ENCODE measurements at regions not wholly inside any gene's neighbourhood (a gene's known extent, or its start where the extent isn't known, plus 50 kb on each side); places are given as distances from the start of the nearest gene placed in this dataset.

GRCh38 chr6:100117680-100118079 is 123.7 kb upstream of the MCHR2 start:
- in situ Hi-C loops (cut with MboI; ENCODE audit: low sequenced_read_pairs, unreplicated experiment): loop anchor here (10.0 to 25.0 kb wide), 2 partner anchors 367 to 545 kb away; no protein-coding TSS in a partner anchor
- no peak for TF ChIP-seq CTCF (IDR thresholded peaks at IDR 0.05; ENCODE audit: borderline replicate concordance, control extremely low read depth, extremely low read depth, insufficient read depth, missing control alignments)
- DNase-seq (ENCODE audit: low spot score): no peak

- peak; percentile 32 for DNase-seq (ENCODE audit: low spot score)
- TF ChIP-seq CTCF (IDR thresholded peaks at IDR 0.05; ENCODE audit: borderline replicate concordance, control extremely low read depth, extremely low read depth, insufficient read depth, missing control alignments): peak; percentile 35
- in situ Hi-C loops (cut with MboI; ENCODE audit: low sequenced_read_pairs, unreplicated experiment): loop anchor here (10.0 to 25.0 kb wide), 2 partner anchors 368 to 546 kb away; no protein-coding TSS in a partner anchor
These were observed 122.6 kb upstream of the MCHR2 start for GRCh38 chr6:100116411-100117194.

GRCh38 chr6:100115407-100116101 is 121.5 kb upstream of the MCHR2 start:
- no peak for TF ChIP-seq CTCF (IDR thresholded peaks at IDR 0.05; ENCODE audit: borderline replicate concordance, control extremely low read depth, extremely low read depth, insufficient read depth, missing control alignments)
- DNase-seq (ENCODE audit: low spot score): no peak
- in situ Hi-C loops (cut with MboI; ENCODE audit: low sequenced_read_pairs, unreplicated experiment): loop anchor here (10.0 to 25.0 kb wide), 2 partner anchors 369 to 547 kb away; no protein-coding TSS in a partner anchor

- no peak for DNase-seq (ENCODE audit: low spot score)
- in situ Hi-C loops (cut with MboI; ENCODE audit: low sequenced_read_pairs, unreplicated experiment): loop anchor here (10.0 to 25.0 kb wide), 2 partner anchors 372 to 549 kb away; no protein-coding TSS in a partner anchor
- no peak for TF ChIP-seq CTCF (IDR thresholded peaks at IDR 0.05; ENCODE audit: borderline replicate concordance, control extremely low read depth, extremely low read depth, insufficient read depth, missing control alignments)
These were observed 119.0 kb upstream of the MCHR2 start for GRCh38 chr6:100112855-100113508.

- no peak for DNase-seq (ENCODE audit: low spot score)
- TF ChIP-seq CTCF (IDR thresholded peaks at IDR 0.05; ENCODE audit: borderline replicate concordance, control extremely low read depth, extremely low read depth, insufficient read depth, missing control alignments): no peak
- in situ Hi-C loops (cut with MboI; ENCODE audit: low sequenced_read_pairs, unreplicated experiment): loop anchor here (25.0 kb wide), 1 partner anchor 556 kb away; no protein-coding TSS in a partner anchor
These were observed 112.0 kb upstream of the MCHR2 start for GRCh38 chr6:100105919-100106529.

GRCh38 chr6:100105138-100105537 is 111.1 kb upstream of the MCHR2 start:
- no peak for DNase-seq (ENCODE audit: low spot score)
- no peak for TF ChIP-seq CTCF (IDR thresholded peaks at IDR 0.05; ENCODE audit: borderline replicate concordance, control extremely low read depth, extremely low read depth, insufficient read depth, missing control alignments)
- in situ Hi-C loops (cut with MboI; ENCODE audit: low sequenced_read_pairs, unreplicated experiment): loop anchor here (25.0 kb wide), 1 partner anchor 557 kb away; no protein-coding TSS in a partner anchor
